ENCODE measurements at regions not wholly inside any gene's neighbourhood (a gene's known extent, or its start where the extent isn't known, plus 50 kb on each side); places are given as distances from the start of the nearest gene placed in this dataset. TPM values are rescaled to one million over a fixed set of nuclear protein-coding genes. Genes with fewer than 3 reads are reported as not detected.

DNA sequence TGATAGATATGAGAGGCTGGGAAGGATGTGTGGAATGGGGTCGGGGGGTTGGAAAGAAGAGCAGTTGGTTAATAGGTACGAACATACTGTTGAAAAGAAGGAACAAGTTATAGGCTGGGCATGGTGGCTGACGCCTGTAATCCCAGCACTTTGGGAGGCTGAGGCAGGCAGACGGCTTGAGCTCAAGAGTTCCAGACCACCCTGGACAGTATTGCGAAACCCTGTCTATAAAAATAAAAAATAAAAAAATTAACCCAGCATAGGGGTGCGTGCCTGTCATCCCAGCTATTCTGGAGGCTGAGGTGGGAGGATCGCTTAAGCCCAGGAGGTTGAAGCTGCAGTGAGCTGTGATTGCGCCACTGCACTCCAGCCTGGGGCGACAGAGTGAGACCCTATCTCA lies 58.5 kb upstream of the NHSL2 start:
- Histone ChIP-seq H3K27ac (no peak overlapping the region), H3K36me3 (no peaks in the 10 kb centered on the region), H3K4me1 (ENCODE audit: insufficient read depth) (no peaks in the 10 kb centered on the region), H3K9me3 (no peaks in the 10 kb centered on the region), H3K4me3 (no peak overlapping the region), H3K27me3 (no peaks in the 10 kb centered on the region)
- 71 to 75% (median 72%) methylated on average over 9 of the region's 9 CpGs for WGBS, 3 donors
- DNase-seq, result no peak
- TF ChIP-seq EP300 (IDR thresholded peaks at IDR 0.05) (no peak), POLR2A (IDR thresholded peaks at IDR 0.05) (no peak)
- TF ChIP-seq, protein P1, sequence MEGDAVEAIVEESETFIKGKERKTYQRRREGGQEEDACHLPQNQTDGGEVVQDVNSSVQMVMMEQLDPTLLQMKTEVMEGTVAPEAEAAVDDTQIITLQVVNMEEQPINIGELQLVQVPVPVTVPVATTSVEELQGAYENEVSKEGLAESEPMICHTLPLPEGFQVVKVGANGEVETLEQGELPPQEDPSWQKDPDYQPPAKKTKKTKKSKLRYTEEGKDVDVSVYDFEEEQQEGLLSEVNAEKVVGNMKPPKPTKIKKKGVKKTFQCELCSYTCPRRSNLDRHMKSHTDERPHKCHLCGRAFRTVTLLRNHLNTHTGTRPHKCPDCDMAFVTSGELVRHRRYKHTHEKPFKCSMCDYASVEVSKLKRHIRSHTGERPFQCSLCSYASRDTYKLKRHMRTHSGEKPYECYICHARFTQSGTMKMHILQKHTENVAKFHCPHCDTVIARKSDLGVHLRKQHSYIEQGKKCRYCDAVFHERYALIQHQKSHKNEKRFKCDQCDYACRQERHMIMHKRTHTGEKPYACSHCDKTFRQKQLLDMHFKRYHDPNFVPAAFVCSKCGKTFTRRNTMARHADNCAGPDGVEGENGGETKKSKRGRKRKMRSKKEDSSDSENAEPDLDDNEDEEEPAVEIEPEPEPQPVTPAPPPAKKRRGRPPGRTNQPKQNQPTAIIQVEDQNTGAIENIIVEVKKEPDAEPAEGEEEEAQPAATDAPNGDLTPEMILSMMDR (IDR thresholded peaks at IDR 0.05), result no peak
- intact Hi-C loops (cut with DNase I), result no loop called here

DNA sequence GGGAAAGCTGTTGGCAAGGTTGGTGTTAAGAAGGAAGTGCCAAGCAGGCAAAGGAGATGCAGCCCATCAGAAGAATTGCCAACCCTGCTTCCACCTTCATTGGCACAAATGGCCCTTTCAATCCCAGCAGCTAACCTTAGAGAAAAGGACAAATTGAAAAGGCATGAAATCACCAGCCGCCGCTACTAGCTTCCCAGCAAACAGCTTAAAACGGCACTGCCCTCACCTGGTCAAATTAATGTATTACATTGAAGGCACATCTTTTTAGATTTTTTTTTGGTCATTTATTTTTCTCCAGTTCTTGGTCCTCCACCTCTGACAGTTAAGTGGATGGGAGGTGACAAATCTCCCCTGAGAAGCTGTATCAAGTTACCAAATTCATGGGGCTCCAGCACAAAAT lies 51.0 kb upstream of the NHSL2 start:
- H3K9me3 ChIP-seq, result no peaks in the 10 kb centered on the region
- H3K27me3 ChIP-seq, result no peaks in the 10 kb centered on the region
- no peaks in the 10 kb centered on the region for H3K36me3 ChIP-seq
- no peak overlapping the region for H3K4me3 ChIP-seq
- no peak for DNase-seq
- no peak for TF ChIP-seq EP300 (IDR thresholded peaks at IDR 0.05)
- TF ChIP-seq, protein P1 (IDR thresholded peaks at IDR 0.05), result peak in 2 of 3 donors; percentile 34 to 45
- WGBS, 3 donors, result 3 to 9% (median 3%) methylated on average over 3 of the region's 3 CpGs
- intact Hi-C loops (cut with DNase I), result no loop called here
- no peak overlapping the region for H3K27ac ChIP-seq
- H3K4me1 ChIP-seq (ENCODE audit: insufficient read depth), result no peaks in the 10 kb centered on the region

Small RNAs in the stretch of these regions (small RNA-seq; reads per million reads assigned to genes)
- not detected for gene BX276092.3

All from ovary (tissue), 7 donors.